Liver (tissue), 3 donors: ENCODE measurements at regions not wholly inside any gene's neighbourhood (a gene's known extent, or its start where the extent isn't known, plus 50 kb on each side); places are given as distances from the start of the nearest gene placed in this dataset.

Experiments used
- CTCF ChIP-seq: fragments of 150-350 bp; IDR thresholded peaks from 2 replicates; pipeline ENCODE4 v1.5.1; 2017; ENCODE audit warnings: improper control_type of control experiment, low read depth, low read length; ENCODE audit not compliant: missing input control
- SP1 ChIP-seq: IDR thresholded peaks from 2 replicates; pipeline ENCODE4 v1.6.1; 2018; ENCODE audit warnings: antibody characterized with exemption, mild to moderate bottlenecking
- YY1 ChIP-seq: IDR thresholded peaks from 2 replicates; pipeline ENCODE4 v1.6.1; 2016; ENCODE audit warnings: antibody characterized with exemption, mild to moderate bottlenecking
- donor health status: healthy.
- donor health status: healthy.

GRCh38 chr5:5719292-5719691 lies 296.8 kb downstream of the ICE1 start:
- TF ChIP-seq CTCF, result no peak
- no peak for TF ChIP-seq YY1
- no peak for TF ChIP-seq SP1
